ENCODE measurements at regions not wholly inside any gene's neighbourhood (a gene's known extent, or its start where the extent isn't known, plus 50 kb on each side); places are given as distances from the start of the nearest gene placed in this dataset.

- no peak for TF ChIP-seq CTCF (IDR thresholded peaks at IDR 0.05)
- TF ChIP-seq EZH2 (IDR thresholded peaks at IDR 0.05; ENCODE audit: borderline replicate concordance, insufficient read depth, low read depth, low read length, poor library complexity, severe bottlenecking), result no peak
These were observed 208.0 kb upstream of the ANKH start for GRCh38 chr5:15079566-15079965.

Measured in B cell (primary cell).